T-helper 1 cell (primary cell): ENCODE measurements at regions not wholly inside any gene's neighbourhood (a gene's known extent, or its start where the extent isn't known, plus 50 kb on each side); places are given as distances from the start of the nearest gene placed in this dataset.
A peak's percentile ranks its signal among the peaks of the same experiment; 100 is the strongest.
"Not testable (repeated sequence)": the region's sequence is repeated elsewhere in the genome, so short reads cannot be mapped to it uniquely, and the experiment has no call there.

ENCODE experiments used
- DNase-seq, 5 donors: peaks; one replicate each; pipeline ENCODE4 v3.0.0-alpha.2; 2012 to 2020

- DNase-seq, result no peak
Measured at GRCh38 chr2:239558661-239559060, 157.8 kb upstream of the HDAC4 start.

GRCh38 chr2:239557516-239557915 lies 156.7 kb upstream of the HDAC4 start:
- DNase-seq, result no peak

GRCh38 chr2:239555571-239555905 lies 154.7 kb upstream of the HDAC4 start:
- no peak for DNase-seq

- no peak for DNase-seq
Measured at GRCh38 chr2:239554766-239555570, 154.1 kb upstream of the HDAC4 start.

- DNase-seq, result no peak
Measured at GRCh38 chr2:239553376-239554000, 152.7 kb upstream of the HDAC4 start.

GRCh38 chr2:239552213-239552926 lies 151.6 kb upstream of the HDAC4 start:
- DNase-seq, result no peak

GRCh38 chr2:239551206-239551605 lies 150.4 kb upstream of the HDAC4 start:
- no peak for DNase-seq

- DNase-seq, result no peak
Measured at GRCh38 chr2:239550357-239550756, 149.5 kb upstream of the HDAC4 start.

- no peak for DNase-seq
Measured at GRCh38 chr2:239549711-239550255, 149.0 kb upstream of the HDAC4 start.

- no peak for DNase-seq
Measured at GRCh38 chr2:239548965-239549595, 148.3 kb upstream of the HDAC4 start.

GRCh38 chr2:239548451-239548871 lies 147.6 kb upstream of the HDAC4 start:
- peak in 1 of 5 donors; percentile 66 for DNase-seq

- DNase-seq, result not testable (repeated sequence)
Measured at GRCh38 chr2:239547140-239547539, 146.3 kb upstream of the HDAC4 start.

- DNase-seq, result no peak
Measured at GRCh38 chr2:239546541-239546940, 145.7 kb upstream of the HDAC4 start.

GRCh38 chr2:239545741-239546392 lies 145.0 kb upstream of the HDAC4 start:
- no peak for DNase-seq

GRCh38 chr2:239544918-239545465 lies 144.2 kb upstream of the HDAC4 start:
- peak in 1 of 5 donors; percentile 44 for DNase-seq

- no peak for DNase-seq
Measured at GRCh38 chr2:239544143-239544917, 143.5 kb upstream of the HDAC4 start.

- DNase-seq, result no peak
Measured at GRCh38 chr2:239543702-239544101, 142.9 kb upstream of the HDAC4 start.

- DNase-seq, result peak in 1 of 5 donors; percentile 2
Measured at GRCh38 chr2:239540174-239540573, 139.4 kb upstream of the HDAC4 start.

GRCh38 chr2:239539776-239540100 lies 138.9 kb upstream of the HDAC4 start:
- peak in 1 of 5 donors; percentile 2 for DNase-seq

- no peak for DNase-seq
Measured at GRCh38 chr2:239539083-239539775, 138.4 kb upstream of the HDAC4 start.
